AG04450 (cell line): ENCODE measurements at regions not wholly inside any gene's neighbourhood (a gene's known extent, or its start where the extent isn't known, plus 50 kb on each side); places are given as distances from the start of the nearest gene placed in this dataset.

Experiments
- CTCF ChIA-PET: fragments of 300-600, 350-600 bp; formaldehyde crosslinking; extraction: SDS; loops from one replicate; lab custom pipeline; 2022; ENCODE audit warnings: antibody characterized with exemption, inconsistent platforms; lab: Charles Lee
- POLR2A ChIA-PET: fragments of 350-600 bp; formaldehyde crosslinking; extraction: SDS; loops from one replicate; lab custom pipeline; 2021; ENCODE audit warnings: antibody characterized with exemption, inconsistent platforms; lab: Yijun Ruan, JAX
- DNase-seq: peaks from one replicate; pipeline ENCODE4 v3.0.0-alpha.2; 2011; ENCODE audit warnings: low read depth, low spot score
- H3K27ac ChIP-seq: one replicate; pipeline ENCODE4 v1.5.1; 2012; ENCODE audit warnings: low read depth, low read length, control low read depth
- H3K27me3 ChIP-seq: one replicate; pipeline ENCODE4 v1.6.0; 2012; ENCODE audit warnings: low read length; ENCODE audit not compliant: control insufficient read depth, insufficient read depth
- H3K4me3 ChIP-seq: 2 replicates; pipeline ENCODE4 v1.5.1; 2011; ENCODE audit warnings: mild to moderate bottlenecking, low read depth, low read length, control low read depth
- H3K9me3 ChIP-seq: 2 replicates; pipeline ENCODE4 v1.5.1; 2012; ENCODE audit warnings: low read length; ENCODE audit not compliant: control insufficient read depth, insufficient read depth
- TF ChIP-seq, protein P1 (sequence below): IDR thresholded peaks from 2 replicates; pipeline ENCODE4 v1.5.1; 2011; ENCODE audit warnings: low read depth, low read length, control low read depth, inconsistent platforms

DNA sequence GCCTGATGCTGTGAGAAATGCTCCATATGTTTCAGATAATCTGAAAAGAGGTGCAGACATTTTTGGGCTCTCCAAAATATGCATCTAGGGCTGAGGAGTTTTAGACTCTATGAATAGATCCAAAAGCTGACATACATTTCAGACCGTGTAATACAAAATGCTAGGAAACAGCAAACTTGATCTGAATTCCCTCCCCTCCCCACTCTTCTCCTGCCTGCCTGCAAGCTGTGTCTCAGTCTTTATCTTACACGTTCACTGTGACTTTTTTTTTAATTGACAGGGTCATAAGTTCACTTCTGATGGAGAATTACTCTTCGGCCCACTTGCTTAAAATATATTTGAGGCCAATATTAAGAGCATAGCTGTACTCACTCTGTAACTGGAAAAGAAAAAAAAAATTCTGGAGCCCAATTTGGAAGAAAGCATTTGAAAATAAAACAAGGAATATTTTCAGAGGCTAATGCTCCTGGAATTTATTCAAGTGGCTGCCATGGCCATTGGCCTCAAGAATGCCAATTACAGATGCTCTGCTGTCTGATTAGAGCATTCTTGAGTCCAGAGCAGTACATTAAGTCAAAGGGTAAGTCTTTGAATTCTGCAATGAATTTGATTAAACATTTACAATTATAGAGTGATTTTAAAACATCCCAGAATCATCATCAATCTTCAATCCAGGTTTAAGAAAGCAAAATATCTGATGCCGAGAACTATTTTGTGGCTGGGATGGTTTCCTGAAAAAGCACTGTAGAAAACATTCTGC is 146.2 kb upstream of the SEMA6D start:
- ChIA-PET POLR2A (no interaction called here), CTCF (no interaction called here)
- TF ChIP-seq, protein P1, sequence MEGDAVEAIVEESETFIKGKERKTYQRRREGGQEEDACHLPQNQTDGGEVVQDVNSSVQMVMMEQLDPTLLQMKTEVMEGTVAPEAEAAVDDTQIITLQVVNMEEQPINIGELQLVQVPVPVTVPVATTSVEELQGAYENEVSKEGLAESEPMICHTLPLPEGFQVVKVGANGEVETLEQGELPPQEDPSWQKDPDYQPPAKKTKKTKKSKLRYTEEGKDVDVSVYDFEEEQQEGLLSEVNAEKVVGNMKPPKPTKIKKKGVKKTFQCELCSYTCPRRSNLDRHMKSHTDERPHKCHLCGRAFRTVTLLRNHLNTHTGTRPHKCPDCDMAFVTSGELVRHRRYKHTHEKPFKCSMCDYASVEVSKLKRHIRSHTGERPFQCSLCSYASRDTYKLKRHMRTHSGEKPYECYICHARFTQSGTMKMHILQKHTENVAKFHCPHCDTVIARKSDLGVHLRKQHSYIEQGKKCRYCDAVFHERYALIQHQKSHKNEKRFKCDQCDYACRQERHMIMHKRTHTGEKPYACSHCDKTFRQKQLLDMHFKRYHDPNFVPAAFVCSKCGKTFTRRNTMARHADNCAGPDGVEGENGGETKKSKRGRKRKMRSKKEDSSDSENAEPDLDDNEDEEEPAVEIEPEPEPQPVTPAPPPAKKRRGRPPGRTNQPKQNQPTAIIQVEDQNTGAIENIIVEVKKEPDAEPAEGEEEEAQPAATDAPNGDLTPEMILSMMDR: no peak
- Histone ChIP-seq H3K9me3 (no peaks in the 10 kb centered on the region), H3K27ac (no peak overlapping the region), H3K27me3 (no peaks in the 10 kb centered on the region), H3K4me3 (no peak overlapping the region)
- no peak for DNase-seq

DNA sequence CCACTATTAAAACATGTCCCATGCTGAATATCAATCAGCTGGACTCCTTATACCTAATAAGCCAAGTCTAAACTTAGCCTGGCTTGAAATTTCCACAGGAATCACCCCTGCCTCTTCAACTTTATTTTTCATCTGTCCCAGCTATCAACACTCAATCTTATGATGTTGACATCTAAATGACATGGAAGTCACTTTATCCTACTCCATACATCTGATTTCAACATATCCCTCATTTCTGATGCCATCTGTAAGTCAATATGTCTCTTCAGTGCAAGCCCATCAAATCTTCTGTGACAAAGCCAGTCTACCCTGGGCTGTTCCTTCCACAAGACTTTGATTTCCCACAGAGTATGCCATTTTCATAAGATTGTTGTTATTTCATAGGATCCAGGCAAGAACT is 143.6 kb upstream of the SEMA6D start:
- CTCF ChIA-PET: no interaction called here
- Histone ChIP-seq H3K9me3 (no peaks in the 10 kb centered on the region), H3K27me3 (no peaks in the 10 kb centered on the region), H3K4me3 (no peak overlapping the region), H3K27ac (no peak overlapping the region)
- POLR2A ChIA-PET: no interaction called here
- DNase-seq: no peak
- TF ChIP-seq, protein P1: no peak

DNA sequence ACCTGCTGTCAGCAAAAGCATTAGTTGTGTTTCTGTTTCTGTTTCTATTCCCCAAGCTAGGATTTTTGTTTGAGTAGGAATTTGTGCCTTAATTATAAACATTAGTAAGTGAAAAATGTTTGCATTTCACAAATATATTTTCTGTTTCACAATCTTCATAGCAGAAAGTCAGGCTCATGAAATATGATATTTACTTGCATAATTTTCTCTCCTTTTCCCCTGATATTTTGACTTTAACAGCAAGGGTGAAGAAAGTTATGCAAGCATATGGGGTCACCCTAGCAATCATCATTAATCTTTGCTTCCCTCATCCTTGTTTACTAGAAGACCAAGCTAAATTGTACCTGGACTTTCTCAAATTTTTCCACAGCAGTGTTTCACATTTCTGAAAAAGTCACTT is 140.3 kb upstream of the SEMA6D start:
- Histone ChIP-seq H3K4me3 (no peak overlapping the region), H3K27ac (no peak overlapping the region), H3K27me3 (no peaks in the 10 kb centered on the region), H3K9me3 (no peaks in the 10 kb centered on the region)
- ChIA-PET CTCF (interaction anchor here (1.1 kb wide), 1 partner anchor 411 kb away, joined by 3 read pairs; no protein-coding TSS in a partner anchor), POLR2A (no interaction called here)
- no peak for DNase-seq
- TF ChIP-seq, protein P1: no peak

DNA sequence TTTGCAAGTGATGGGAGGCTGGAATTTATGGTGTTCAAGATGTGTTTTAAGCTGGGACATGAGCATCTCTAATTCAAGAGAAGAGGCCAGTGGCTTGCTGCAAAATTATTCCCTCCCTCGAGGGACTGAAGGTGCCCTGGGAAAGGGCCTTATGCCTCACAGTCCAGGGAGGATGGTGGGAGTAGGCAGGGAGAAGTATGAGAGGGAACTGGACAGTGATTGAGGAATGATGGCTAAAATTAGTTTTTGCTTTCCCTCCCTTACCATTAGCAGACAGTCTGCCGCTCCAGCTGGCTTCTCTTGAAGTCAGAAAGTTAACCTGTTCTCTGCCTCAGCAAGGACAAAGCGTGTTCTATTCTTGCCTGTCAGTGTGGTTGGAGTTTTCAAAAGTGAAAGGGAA is 139.8 kb upstream of the SEMA6D start:
- TF ChIP-seq, protein P1: no peak
- Histone ChIP-seq H3K27me3 (no peaks in the 10 kb centered on the region), H3K4me3 (no peak overlapping the region), H3K9me3 (no peaks in the 10 kb centered on the region), H3K27ac (no peak overlapping the region)
- no peak for DNase-seq
- POLR2A ChIA-PET: no interaction called here
- CTCF ChIA-PET: interaction anchor here (1.1 kb wide), 1 partner anchor 411 kb away, joined by 3 read pairs; no protein-coding TSS in a partner anchor

DNA sequence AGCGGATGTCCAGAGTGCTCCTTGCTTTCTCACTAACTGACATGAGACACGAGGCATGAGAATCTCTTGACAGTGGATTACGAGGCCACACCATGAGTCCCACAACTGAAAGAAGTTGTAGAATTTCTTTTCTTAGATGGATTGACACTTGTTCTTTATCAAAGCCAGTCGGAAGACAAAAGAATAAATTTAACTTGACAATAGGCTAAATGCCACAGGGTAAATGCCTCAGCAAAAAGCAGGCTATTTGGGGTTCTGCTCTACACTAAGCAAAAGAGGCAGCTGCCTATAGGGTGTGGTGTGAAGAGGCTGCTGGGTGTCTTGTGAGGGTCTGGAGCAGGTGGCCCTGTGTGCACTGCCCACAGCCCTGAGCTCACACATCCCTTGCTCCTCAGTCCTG is 135.1 kb upstream of the SEMA6D start:
- Histone ChIP-seq H3K9me3 (no peaks in the 10 kb centered on the region), H3K4me3 (no peak overlapping the region), H3K27ac (no peak overlapping the region), H3K27me3 (no peaks in the 10 kb centered on the region)
- ChIA-PET POLR2A (no interaction called here), CTCF (no interaction called here)
- TF ChIP-seq, protein P1: no peak
- no peak for DNase-seq
